ENCODE measurements at regions not wholly inside any gene's neighbourhood (a gene's known extent, or its start where the extent isn't known, plus 50 kb on each side); places are given as distances from the start of the nearest gene placed in this dataset.

GRCh38 chr7:131733604-131734003 is 177.2 kb upstream of the PODXL start:
- no peak for DNase-seq
- no peak overlapping the region for H3K4me3 ChIP-seq (ENCODE audit: low read depth, low read length)
- in situ Hi-C loops (cut with HindIII; ENCODE audit: low pct_ligation_motif_present, low sequenced_read_pairs) = no loop called here
- no peaks in the 10 kb centered on the region for H3K27me3 ChIP-seq (replicated peaks)
- H3K27ac ChIP-seq = no peak overlapping the region
- TF ChIP-seq CTCF (IDR thresholded peaks at IDR 0.05; ENCODE audit: low read depth, low read length, missing control alignments) = no peak
- H3K36me3 ChIP-seq (replicated peaks) = no peaks in the 10 kb centered on the region

GRCh38 chr7:131727189-131727588 is 170.8 kb upstream of the PODXL start:
- no peak overlapping the region for H3K27ac ChIP-seq

GRCh38 chr7:131726686-131727085 is 170.3 kb upstream of the PODXL start:
- Histone ChIP-seq H3K4me3 (ENCODE audit: low read depth, low read length) (no peak overlapping the region), H3K27me3 (replicated peaks) (no peaks in the 10 kb centered on the region), H3K36me3 (replicated peaks) (no peaks in the 10 kb centered on the region), H3K27ac (no peak overlapping the region)
- in situ Hi-C loops (cut with HindIII; ENCODE audit: low pct_ligation_motif_present, low sequenced_read_pairs) = no loop called here
- DNase-seq = no peak
- TF ChIP-seq CTCF (IDR thresholded peaks at IDR 0.05; ENCODE audit: low read depth, low read length, missing control alignments) = no peak

More at GRCh38 chr7:131727189-131727588, 170.8 kb upstream of the PODXL start:
- DNase-seq = no peak
- in situ Hi-C loops (cut with HindIII; ENCODE audit: low pct_ligation_motif_present, low sequenced_read_pairs) = no loop called here
- Histone ChIP-seq H3K4me3 (ENCODE audit: low read depth, low read length) (no peak overlapping the region), H3K36me3 (replicated peaks) (no peaks in the 10 kb centered on the region), H3K27me3 (replicated peaks) (no peaks in the 10 kb centered on the region)
- TF ChIP-seq CTCF (IDR thresholded peaks at IDR 0.05; ENCODE audit: low read depth, low read length, missing control alignments) = no peak

GRCh38 chr7:131726031-131726430 is 169.6 kb upstream of the PODXL start:
- Histone ChIP-seq H3K36me3 (replicated peaks) (no peaks in the 10 kb centered on the region), H3K4me3 (ENCODE audit: low read depth, low read length) (no peak overlapping the region), H3K27me3 (replicated peaks) (no peaks in the 10 kb centered on the region), H3K27ac (no peak overlapping the region)
- no peak for TF ChIP-seq CTCF (IDR thresholded peaks at IDR 0.05; ENCODE audit: low read depth, low read length, missing control alignments)
- DNase-seq = no peak
- in situ Hi-C loops (cut with HindIII; ENCODE audit: low pct_ligation_motif_present, low sequenced_read_pairs) = no loop called here

- no peak overlapping the region for H3K4me3 ChIP-seq (ENCODE audit: low read depth, low read length)
- H3K27me3 ChIP-seq (replicated peaks) = no peaks in the 10 kb centered on the region
- DNase-seq = no peak
- no peak for TF ChIP-seq CTCF (IDR thresholded peaks at IDR 0.05; ENCODE audit: low read depth, low read length, missing control alignments)
- H3K36me3 ChIP-seq (replicated peaks) = no peaks in the 10 kb centered on the region
- in situ Hi-C loops (cut with HindIII; ENCODE audit: low pct_ligation_motif_present, low sequenced_read_pairs) = no loop called here
- H3K27ac ChIP-seq = no peak overlapping the region
Observed at GRCh38 chr7:131724776-131725345, 168.4 kb upstream of the PODXL start.

GRCh38 chr7:131723926-131724325 is 167.5 kb upstream of the PODXL start:
- Histone ChIP-seq H3K36me3 (replicated peaks) (no peaks in the 10 kb centered on the region), H3K27ac (no peak overlapping the region), H3K27me3 (replicated peaks) (no peaks in the 10 kb centered on the region), H3K4me3 (ENCODE audit: low read depth, low read length) (no peak overlapping the region)
- TF ChIP-seq CTCF (IDR thresholded peaks at IDR 0.05; ENCODE audit: low read depth, low read length, missing control alignments) = no peak
- no peak for DNase-seq
- in situ Hi-C loops (cut with HindIII; ENCODE audit: low pct_ligation_motif_present, low sequenced_read_pairs) = no loop called here
